ENCODE measurements at regions not wholly inside any gene's neighbourhood (a gene's known extent, or its start where the extent isn't known, plus 50 kb on each side); places are given as distances from the start of the nearest gene placed in this dataset.

DNA sequence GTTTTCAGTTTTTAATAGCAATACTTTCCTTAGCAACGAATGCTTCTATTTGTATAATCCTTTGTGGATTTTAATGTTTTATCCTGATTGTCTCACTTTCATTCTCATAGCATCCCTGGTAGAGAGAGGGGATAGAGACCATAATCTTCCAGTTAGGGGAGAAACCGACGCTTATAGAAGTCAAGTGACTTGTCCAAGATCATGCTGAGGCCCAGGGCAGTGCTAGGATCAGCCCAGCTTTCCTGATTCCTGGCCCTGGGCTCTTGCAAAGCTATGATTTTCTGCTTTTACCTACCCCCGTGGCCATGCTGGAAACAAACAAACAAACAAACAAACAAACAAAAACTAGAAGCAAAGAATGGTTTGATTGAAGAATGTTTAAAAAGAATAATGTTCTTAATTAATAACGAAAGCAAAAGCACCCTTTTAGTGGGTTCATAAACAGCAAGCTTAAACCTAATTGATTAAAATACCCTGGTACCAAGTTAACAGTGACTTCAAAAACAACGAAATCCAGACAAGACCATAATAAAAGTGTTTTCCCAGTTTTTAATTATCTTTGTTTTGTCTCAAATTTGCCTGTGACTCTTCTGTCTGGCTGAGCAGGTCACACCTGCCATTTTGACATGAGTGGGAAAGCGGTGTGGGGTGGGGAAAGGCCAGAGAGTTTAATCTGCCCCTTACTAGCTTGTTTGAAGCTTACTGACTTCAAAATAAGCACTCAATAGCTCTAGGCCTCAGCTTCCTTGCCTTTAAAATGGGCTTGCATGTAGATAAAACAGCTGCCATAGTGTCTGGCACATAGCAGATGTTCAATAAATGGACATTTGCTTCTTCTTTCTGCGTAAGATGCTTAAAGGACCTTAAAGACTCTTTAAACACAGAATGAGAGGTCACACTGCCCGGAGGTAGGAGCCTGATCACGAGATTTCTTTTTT, 116.6 kb upstream of the MYCN start:
- no peak for TF ChIP-seq POLR2AphosphoS5 (IDR thresholded peaks at IDR 0.05)
- TF ChIP-seq, protein P1, sequence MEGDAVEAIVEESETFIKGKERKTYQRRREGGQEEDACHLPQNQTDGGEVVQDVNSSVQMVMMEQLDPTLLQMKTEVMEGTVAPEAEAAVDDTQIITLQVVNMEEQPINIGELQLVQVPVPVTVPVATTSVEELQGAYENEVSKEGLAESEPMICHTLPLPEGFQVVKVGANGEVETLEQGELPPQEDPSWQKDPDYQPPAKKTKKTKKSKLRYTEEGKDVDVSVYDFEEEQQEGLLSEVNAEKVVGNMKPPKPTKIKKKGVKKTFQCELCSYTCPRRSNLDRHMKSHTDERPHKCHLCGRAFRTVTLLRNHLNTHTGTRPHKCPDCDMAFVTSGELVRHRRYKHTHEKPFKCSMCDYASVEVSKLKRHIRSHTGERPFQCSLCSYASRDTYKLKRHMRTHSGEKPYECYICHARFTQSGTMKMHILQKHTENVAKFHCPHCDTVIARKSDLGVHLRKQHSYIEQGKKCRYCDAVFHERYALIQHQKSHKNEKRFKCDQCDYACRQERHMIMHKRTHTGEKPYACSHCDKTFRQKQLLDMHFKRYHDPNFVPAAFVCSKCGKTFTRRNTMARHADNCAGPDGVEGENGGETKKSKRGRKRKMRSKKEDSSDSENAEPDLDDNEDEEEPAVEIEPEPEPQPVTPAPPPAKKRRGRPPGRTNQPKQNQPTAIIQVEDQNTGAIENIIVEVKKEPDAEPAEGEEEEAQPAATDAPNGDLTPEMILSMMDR (IDR thresholded peaks at IDR 0.05) = no peak

Data from sigmoid colon (tissue), 4 donors.